Activated gamma-delta T cell treated with Interleukin-2 at 50 U/mL for 16 hours (primary cell): ENCODE measurements at regions not wholly inside any gene's neighbourhood (a gene's known extent, or its start where the extent isn't known, plus 50 kb on each side); places are given as distances from the start of the nearest gene placed in this dataset.

Experiments used
- DNase-seq: peaks from one replicate; pipeline ENCODE4 v3.0.0-alpha.2; 2020

GRCh38 chr2:37869304-37869703, 55.8 kb upstream of the RMDN2 start:
- no peak for DNase-seq

- DNase-seq, result no peak
These were observed 55.3 kb upstream of the RMDN2 start for GRCh38 chr2:37869771-37870170.

- DNase-seq, result no peak
These were observed 54.3 kb upstream of the RMDN2 start for GRCh38 chr2:37870829-37871228.

- DNase-seq, result no peak
These were observed 53.5 kb upstream of the RMDN2 start for GRCh38 chr2:37871456-37872191.

- DNase-seq, result no peak
These were observed 52.8 kb upstream of the RMDN2 start for GRCh38 chr2:37872192-37872750.

- DNase-seq, result no peak
These were observed 51.9 kb upstream of the RMDN2 start for GRCh38 chr2:37873229-37873628.

GRCh38 chr2:37873749-37874330, 51.2 kb upstream of the RMDN2 start:
- DNase-seq, result no peak

- no peak for DNase-seq
These were observed 50.6 kb upstream of the RMDN2 start for GRCh38 chr2:37874470-37874869.
